GM20000 (cell line): ENCODE measurements at regions not wholly inside any gene's neighbourhood (a gene's known extent, or its start where the extent isn't known, plus 50 kb on each side); places are given as distances from the start of the nearest gene placed in this dataset.

Experiments
- DNase-seq: peaks from one replicate; pipeline ENCODE4 v3.0.0; 2012; ENCODE audit warnings: low spot score
- TF ChIP-seq, protein P1 (sequence below): IDR thresholded peaks from 2 replicates; pipeline ENCODE4 v1.5.1; 2012; ENCODE audit warnings: mild to moderate bottlenecking, control low read depth; ENCODE audit errors: extremely low read depth, missing control alignments

DNA sequence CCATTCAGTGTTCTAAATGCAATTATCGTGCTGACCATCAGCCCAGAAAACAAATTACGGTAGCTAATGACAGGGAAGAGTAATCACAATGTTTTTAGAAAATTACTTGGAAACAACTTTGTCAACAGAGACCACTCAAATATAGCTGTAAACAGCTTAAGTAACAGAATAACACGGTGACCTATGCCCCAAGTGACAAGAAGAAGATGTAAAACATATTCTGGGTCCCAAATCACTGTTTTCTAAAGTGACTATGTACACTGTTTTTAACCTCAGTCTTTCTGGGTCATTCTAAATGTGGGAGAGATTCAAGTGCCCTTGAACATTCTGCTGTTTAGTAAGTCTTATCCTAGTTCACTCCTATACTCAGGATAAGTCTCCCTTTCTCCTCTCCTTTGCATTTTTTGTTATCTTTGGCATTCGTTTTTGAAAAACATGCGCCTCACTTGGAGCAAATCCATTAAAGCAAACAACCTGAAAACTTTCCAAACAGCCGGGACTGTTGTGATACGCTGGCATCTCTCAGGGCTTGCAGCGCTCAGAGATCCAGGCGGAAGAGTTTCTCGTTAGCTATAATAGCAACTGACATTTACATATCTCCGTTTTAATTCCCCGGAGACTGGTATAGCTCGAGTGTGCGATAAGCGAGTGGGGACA lies 114.5 kb upstream of the SOX4 start:
- no peak for DNase-seq

DNA sequence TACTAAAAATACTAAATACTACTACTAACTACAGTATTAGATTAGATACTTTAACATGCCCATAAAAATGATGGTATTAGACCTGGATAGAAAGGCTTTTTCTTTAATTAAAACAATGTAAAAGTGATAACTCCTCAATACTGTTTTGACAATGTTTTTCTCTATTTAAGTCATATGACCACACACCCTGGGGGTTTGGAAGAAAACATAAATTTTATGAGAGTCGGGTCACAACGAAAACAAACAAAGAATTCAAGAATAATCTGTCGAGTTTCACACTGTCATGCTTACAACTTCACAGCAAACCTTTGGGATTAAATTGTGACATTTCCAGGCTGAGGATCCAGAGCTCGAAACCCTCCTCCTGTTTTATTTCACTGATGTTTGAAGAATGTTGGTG lies 107.4 kb upstream of the SOX4 start:
- TF ChIP-seq, protein P1, sequence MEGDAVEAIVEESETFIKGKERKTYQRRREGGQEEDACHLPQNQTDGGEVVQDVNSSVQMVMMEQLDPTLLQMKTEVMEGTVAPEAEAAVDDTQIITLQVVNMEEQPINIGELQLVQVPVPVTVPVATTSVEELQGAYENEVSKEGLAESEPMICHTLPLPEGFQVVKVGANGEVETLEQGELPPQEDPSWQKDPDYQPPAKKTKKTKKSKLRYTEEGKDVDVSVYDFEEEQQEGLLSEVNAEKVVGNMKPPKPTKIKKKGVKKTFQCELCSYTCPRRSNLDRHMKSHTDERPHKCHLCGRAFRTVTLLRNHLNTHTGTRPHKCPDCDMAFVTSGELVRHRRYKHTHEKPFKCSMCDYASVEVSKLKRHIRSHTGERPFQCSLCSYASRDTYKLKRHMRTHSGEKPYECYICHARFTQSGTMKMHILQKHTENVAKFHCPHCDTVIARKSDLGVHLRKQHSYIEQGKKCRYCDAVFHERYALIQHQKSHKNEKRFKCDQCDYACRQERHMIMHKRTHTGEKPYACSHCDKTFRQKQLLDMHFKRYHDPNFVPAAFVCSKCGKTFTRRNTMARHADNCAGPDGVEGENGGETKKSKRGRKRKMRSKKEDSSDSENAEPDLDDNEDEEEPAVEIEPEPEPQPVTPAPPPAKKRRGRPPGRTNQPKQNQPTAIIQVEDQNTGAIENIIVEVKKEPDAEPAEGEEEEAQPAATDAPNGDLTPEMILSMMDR: no peak
- no peak for DNase-seq

More for the DNA sequence above, 114.5 kb upstream of the SOX4 start:
- TF ChIP-seq, protein P1: no peak

- TF ChIP-seq, protein P1: no peak
- DNase-seq: no peak
Observed at GRCh38 chr6:21489826-21490225, 103.7 kb upstream of the SOX4 start.

- DNase-seq: no peak
- TF ChIP-seq, protein P1: no peak
Observed at GRCh38 chr6:21491955-21492354, 101.6 kb upstream of the SOX4 start.

DNA sequence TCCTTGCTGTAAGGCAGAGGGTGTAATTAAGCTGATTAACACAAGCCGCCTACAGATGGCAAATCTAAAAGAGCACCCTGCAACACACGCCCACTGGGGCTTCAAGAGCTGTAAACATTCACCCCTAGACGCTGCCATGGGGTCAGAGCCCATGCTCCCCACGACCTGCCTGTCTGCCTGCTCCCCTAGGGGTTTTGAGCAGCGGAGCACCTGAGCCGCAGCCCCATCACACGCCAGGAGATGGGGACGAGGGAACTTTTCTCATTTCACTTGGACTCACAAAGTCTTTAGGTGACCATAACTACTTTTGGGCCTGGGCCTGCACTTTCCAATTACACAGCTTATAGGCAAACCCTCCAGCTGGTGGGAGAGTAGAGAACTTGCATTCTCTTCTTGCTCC lies 99.0 kb upstream of the SOX4 start:
- DNase-seq: no peak
- TF ChIP-seq, protein P1: no peak

- TF ChIP-seq, protein P1: no peak
Observed at GRCh38 chr6:21496196-21496595, 97.4 kb upstream of the SOX4 start.

GRCh38 chr6:21496706-21497105 lies 96.8 kb upstream of the SOX4 start:
- DNase-seq: no peak
- TF ChIP-seq, protein P1: no peak

More at GRCh38 chr6:21496196-21496595, 97.4 kb upstream of the SOX4 start:
- no peak for DNase-seq
